DMS114 treated with DMSO at 0.1 percent for 48 hours (cell line): ENCODE measurements at regions not wholly inside any gene's neighbourhood (a gene's known extent, or its start where the extent isn't known, plus 50 kb on each side); places are given as distances from the start of the nearest gene placed in this dataset.

ENCODE experiments used
- DNase-seq: peaks from one replicate; lab custom pipeline; 2025; ENCODE audit not compliant: unreplicated experiment; lab: John Stamatoyannopoulos, UW

GRCh38 chr2:221104361-221104811 lies 467.7 kb downstream of the EPHA4 start:
- DNase-seq: no peak

- no peak for DNase-seq
Observed at GRCh38 chr2:221106241-221106640, 465.9 kb downstream of the EPHA4 start.

DNA sequence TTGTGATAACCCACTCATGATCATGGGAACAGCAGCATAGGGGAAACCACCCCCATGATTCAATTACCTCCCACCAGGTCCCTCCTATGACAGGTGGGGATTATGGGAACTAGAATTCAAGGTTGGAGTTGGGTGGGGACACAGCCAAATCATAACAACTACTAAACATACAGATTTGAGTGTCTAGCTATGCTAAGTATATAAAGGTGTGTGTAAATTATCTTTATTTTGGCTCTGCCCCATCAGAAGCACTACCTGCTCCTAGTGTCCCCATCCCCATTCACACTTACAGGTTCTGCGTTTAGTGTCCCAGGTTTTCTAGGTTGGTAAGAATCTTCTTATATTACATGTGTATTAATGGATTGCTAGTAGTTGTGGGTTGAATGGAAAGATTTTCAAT lies 464.7 kb downstream of the EPHA4 start:
- DNase-seq: no peak

- DNase-seq: no peak
Observed at GRCh38 chr2:221109552-221109951, 462.6 kb downstream of the EPHA4 start.

DNA sequence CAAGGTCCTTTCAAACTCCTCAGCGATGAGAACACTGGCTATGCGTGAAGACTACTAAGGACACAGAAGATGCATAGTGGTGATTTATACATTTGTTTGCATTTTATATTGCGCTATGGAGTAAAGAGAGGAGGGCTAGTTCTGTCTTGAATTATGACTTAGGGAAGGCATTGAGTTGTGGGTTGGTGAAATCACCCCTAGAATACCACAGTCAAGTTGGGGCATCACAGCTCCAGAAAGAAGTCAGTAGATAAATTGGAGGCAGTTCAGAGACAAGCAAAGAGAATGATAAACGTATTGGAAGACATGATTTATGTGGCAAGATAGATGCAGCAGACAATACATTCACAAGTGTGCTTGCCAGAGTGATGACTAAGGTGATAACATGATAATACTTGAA lies 460.4 kb downstream of the EPHA4 start:
- DNase-seq: no peak

GRCh38 chr2:221112744-221113143 lies 459.4 kb downstream of the EPHA4 start:
- DNase-seq: no peak

DNA sequence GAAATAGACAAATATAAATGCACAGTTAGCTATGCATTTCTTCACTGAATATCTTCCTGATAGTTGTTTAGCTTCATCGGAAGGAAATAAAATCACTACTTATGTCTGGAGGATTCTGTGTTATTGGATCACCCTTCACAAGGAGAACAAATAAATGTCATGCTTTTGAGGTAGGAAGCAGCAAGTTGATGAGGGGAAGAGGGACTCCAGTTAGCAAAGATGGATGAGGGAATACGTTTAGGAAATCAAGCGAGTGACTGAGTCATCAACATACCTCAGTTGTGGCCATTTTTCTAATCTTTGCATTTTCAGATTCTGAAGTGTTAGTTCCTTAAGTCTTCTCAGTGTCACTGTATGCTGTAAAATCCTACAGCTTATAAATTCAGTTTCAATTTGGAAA lies 456.2 kb downstream of the EPHA4 start:
- no peak for DNase-seq

DNA sequence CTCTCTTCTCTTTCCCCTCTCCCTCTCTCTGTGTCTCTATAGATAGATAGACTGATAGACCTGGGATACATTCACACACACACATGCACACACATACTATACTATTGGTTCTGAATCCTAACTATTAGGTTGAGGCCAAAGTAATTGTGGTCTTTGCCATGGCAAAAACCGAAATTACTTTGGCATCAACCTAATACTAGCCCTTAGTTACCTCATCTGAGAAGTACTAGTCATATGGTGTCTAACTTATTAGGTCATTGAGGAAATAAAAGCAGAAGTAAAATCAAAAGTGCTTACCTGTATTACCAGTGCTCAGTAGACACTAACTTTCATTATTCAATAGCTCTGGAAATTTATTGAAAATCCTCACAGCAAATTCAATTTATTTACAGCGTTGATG lies 451.5 kb downstream of the EPHA4 start:
- no peak for DNase-seq

DNA sequence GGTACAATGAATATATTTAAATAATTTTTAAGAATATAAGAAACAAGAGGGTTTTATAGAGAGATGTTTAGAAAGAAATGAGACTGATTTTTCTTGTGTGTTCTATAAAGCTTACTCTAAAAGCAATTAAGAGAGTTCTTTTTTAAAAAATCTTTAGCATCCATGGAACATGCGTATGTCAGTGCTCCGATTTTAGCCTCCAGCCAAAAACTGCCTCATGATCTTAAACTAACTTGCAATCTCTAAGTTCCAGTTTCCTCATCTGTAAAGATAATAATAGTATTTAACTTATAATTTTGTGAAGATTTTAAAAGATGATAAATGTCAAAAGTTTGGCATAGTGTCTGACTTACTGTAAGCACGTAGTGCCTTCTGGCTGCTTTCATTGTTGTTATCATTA lies 448.7 kb downstream of the EPHA4 start:
- DNase-seq: no peak

DNA sequence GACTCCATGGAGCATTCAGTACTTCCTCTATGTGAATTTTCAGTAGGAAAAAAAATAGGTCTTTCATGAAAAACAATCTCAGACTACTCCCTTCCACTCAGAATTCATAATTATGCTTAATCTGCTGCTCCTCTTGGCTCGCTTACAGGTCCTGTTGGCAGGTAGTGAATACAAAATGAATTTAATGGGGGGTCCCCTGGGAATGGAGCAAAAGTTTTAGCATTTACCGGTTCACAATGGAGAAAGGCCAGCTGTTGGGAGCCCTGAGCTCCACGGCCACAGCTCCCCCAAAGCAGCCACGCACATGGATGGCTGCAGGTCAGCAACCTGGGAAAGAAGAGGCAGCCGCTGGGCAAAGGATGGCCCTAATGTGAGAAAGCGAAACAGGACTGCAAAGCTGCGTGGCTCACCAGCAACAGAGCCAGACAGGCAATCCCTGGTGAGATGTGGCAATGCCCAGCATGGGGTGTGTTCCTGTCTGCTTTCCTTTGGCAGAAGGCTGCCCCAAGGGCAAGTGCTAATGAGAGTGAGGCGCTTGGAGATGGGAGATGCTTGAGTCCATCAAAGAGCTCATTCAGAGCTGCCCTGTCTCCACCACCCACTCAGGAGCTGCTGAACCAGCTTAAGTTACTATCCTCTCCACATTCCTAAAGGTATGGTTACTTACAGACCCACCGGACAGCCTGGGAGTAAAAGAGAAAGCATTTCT lies 447.4 kb downstream of the EPHA4 start:
- DNase-seq: no peak

GRCh38 chr2:221125691-221126090 lies 446.4 kb downstream of the EPHA4 start:
- no peak for DNase-seq

DNA sequence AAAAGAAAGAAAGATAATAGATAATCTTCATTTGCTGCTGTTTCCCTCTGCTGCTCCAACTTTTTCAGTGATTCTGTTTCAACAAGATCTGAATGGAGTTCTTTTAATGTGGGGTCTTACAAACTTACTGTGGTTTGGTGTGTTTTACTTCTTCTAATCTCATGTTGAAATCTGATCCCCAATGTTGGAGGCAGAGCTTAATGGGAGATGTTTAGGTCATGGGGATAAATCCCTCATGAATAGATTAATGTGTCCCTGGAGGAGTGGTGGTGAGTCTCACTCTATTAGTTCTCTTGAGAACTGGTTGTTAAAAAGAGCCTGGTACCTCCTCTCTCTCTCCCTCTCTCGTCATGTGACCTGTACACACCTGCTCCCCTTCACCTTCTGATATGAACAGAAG lies 442.4 kb downstream of the EPHA4 start:
- DNase-seq: no peak

DNA sequence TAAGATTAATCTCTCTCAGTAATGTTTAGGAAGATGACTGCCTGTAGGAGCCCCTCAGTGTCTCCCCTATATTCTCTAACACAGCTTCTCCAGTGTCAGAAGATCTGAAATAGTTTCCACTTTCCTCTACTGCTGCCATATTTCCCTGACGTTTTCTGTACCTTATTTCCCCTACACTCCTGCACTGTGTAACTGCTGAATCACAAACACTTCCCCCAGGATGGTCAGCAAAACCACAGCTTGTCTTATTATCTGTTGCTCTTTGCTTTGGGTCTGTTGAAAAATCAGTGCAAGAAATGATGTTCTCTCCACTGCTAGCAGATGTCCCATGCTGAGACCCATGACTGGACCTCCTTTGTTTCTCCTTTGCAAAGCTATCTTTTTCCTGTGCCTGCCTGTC lies 441.7 kb downstream of the EPHA4 start:
- DNase-seq: no peak

- DNase-seq: no peak
Observed at GRCh38 chr2:221133941-221134340, 438.2 kb downstream of the EPHA4 start.

GRCh38 chr2:221134718-221135117 lies 437.4 kb downstream of the EPHA4 start:
- DNase-seq: no peak

DNA sequence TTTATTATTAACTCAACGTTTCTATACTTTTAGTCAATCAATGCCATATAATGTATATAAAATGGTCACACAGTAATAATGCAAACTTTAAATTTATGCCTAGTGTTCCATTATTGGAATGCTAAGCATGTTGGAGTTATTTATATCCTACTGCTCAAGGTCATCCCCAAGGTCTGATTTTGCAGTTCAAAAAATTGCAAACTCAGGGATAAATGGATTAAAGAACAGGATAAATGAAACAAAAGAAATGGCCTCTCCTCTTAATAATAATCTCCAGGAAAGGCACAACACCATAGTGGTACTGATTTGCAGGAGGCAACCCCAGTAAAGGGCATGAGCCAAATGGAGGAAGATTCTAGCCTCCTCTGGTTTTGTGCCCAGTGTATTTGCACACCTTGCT lies 436.4 kb downstream of the EPHA4 start:
- DNase-seq: no peak

DNA sequence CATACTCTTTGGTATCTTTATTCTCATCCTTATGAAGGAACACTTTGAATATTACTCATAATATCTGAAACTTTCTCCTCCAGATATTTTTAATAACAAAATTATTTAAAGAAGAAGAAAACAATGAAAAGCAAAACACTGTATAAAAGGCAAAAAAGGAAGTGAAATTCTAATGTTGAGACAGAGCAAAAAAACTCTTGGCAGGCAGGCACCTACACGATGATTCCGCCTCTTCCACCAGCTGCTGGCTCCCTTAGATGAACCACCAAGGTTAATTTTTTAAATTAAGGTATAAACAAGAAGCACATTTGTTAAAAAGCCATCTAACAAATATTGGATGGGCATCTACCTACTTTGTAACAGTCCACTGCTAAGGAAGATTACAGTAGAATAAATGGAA lies 434.7 kb downstream of the EPHA4 start:
- DNase-seq: no peak

GRCh38 chr2:221142341-221142740 lies 429.8 kb downstream of the EPHA4 start:
- no peak for DNase-seq

- no peak for DNase-seq
Observed at GRCh38 chr2:221143231-221143630, 428.9 kb downstream of the EPHA4 start.

DNA sequence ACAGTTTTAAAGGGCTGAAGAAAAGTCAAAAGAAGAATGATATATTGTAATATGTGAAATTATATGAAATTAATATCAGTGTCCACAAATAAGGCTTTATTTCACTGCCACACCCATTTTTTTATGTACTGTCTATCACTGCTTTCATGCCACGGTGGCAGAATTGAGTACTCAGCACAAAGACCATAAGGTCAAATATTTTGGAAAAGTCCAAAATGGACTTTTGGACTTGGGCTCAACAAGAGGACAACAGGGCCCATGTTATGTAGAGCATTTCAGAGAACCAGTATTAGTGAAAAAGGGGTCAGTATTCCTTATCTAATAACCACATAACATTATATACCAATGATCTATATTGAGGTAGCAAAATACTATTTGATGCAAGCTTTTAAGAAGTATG lies 427.2 kb downstream of the EPHA4 start:
- DNase-seq: no peak

- DNase-seq: no peak
Observed at GRCh38 chr2:221145396-221145795, 426.7 kb downstream of the EPHA4 start.

- no peak for DNase-seq
Observed at GRCh38 chr2:221153226-221153625, 418.9 kb downstream of the EPHA4 start.

DNA sequence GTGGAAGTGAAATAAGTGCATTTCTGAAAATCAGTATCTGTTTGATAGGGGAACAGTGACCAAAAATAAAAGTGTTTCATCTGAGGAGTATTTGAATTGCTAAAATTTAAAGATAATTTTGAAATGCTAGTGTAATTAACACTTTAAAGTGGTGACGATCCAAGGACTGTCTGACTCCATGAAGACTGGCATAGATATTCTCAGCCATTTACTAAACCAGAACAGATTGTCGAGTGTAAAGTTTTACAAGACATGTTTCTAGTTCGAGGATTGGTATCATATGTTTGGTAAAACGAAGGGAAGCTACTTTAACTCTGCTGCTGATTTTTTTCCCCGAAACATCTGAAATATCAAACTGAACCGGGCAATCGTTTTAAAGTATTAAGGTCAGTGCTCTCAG lies 417.9 kb downstream of the EPHA4 start:
- no peak for DNase-seq
